Activated CD8-positive, alpha-beta memory T cell treated with anti-CD3 and anti-CD28 coated beads, Interleukin-2, amount 50 U/mL, for 24 hours (primary cell): ENCODE measurements at regions not wholly inside any gene's neighbourhood (a gene's known extent, or its start where the extent isn't known, plus 50 kb on each side); places are given as distances from the start of the nearest gene placed in this dataset.
"Not testable (repeated sequence)": the region's sequence is repeated elsewhere in the genome, so short reads cannot be mapped to it uniquely, and the experiment has no call there.

Experiments used
- DNase-seq: peaks from one replicate; pipeline ENCODE4 v3.0.0-alpha.2; 2020; ENCODE audit errors: extremely low read depth

- no peak for DNase-seq
Observed at GRCh38 chr15:98326804-98327203, 321.5 kb upstream of the IGF1R start.

- no peak for DNase-seq
Observed at GRCh38 chr15:98330258-98330657, 318.1 kb upstream of the IGF1R start.

DNA sequence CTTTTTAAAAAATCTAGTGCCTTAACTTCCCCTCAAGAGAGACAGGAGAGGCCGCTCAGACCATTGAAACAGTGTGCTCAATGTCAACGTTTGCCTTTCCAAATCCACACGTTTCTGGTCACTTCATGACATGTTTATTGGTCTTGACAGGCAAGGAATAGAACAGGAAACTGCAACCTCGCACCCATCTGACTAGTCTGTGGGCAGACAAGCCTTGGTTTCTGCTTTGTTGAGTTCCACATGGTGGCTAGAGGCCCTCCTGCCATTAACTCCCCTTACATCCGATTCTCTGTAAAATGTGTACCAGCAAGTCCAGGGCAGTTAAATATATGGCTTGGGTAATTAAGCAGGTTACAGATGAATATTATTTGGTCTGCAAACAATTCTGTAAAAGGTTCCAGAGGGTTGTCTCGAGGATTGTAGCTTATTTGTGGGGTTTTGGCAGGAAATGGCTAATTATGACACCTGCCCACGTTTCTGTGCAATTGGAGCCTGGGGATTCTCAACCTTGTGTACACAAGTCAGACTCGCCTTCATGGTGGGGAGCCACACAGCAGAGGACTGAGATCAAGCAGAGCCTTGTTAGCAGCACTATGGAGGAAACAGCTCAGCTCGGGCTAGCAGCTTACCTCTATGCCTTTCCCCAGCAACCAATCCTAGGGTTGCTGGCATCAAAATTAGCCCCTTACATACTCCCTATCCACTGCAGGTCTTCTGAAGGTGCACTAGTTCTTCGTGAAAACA is 317.5 kb upstream of the IGF1R start:
- DNase-seq, result no peak

DNA sequence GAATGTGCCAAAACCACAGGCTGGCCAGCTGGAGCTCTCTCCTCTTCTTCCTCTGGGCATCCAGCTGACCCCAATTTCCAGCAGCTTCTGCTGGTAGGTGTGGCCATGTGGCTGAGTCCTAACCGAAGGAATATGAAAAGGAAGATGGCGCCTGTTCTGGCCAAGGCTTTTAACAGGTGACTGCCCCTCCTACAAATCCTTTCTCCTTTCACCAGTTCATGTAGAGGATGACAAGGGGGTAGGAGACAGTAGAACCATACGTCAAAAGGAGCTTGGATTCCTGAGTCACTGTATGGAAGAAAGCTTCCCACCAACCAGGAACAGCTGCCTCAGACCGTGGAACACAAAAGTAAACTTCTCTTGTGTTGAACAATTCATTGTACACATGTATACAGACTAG is 316.7 kb upstream of the IGF1R start:
- no peak for DNase-seq

DNA sequence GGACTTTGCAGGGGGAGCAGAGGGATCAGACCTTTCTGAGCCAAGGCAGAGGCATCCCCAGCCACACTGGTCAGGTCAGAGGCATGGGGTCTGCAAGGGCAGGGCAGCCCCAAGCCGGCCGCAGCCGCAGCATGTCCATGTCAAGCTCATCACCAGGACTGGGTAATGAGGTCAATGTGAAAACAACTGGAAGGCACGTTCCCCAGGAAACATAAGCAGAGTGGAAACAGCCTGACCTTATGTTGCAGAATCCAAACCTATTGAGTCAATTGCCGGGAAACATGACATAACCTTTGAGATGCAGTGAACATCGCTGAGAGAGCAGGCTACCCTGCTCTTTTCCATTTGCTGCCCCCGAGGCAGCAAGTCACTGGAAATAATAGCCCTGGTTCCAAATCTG is 315.1 kb upstream of the IGF1R start:
- no peak for DNase-seq

- no peak for DNase-seq
Observed at GRCh38 chr15:98342911-98343310, 305.4 kb upstream of the IGF1R start.

DNA sequence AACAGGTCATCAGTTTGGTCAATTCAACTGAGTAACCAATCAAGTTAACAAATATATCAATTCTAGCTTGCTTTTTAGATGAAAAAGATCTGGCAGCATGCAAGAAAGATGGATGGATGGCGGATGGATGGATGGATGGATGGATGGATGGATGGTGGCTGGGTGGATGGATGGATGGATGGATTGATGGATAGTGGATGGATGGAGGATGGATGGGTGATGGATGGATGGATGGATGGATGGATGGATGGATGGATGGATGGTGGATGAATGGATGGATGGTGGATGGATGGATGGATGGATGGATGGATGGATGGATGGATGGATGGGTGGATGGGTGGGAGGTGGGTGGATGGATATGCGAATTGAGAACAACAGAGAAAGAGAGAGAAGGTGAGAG is 303.7 kb upstream of the IGF1R start:
- no peak for DNase-seq

GRCh38 chr15:98347001-98347400 is 301.3 kb upstream of the IGF1R start:
- DNase-seq, result no peak

- DNase-seq, result no peak
Observed at GRCh38 chr15:98347866-98348265, 300.5 kb upstream of the IGF1R start.

- DNase-seq, result no peak
Observed at GRCh38 chr15:98350276-98350675, 298.1 kb upstream of the IGF1R start.

- DNase-seq, result not testable (repeated sequence)
Observed at GRCh38 chr15:98358274-98358673, 290.1 kb upstream of the IGF1R start.

- DNase-seq, result no peak
Observed at GRCh38 chr15:98358971-98359370, 289.4 kb upstream of the IGF1R start.

DNA sequence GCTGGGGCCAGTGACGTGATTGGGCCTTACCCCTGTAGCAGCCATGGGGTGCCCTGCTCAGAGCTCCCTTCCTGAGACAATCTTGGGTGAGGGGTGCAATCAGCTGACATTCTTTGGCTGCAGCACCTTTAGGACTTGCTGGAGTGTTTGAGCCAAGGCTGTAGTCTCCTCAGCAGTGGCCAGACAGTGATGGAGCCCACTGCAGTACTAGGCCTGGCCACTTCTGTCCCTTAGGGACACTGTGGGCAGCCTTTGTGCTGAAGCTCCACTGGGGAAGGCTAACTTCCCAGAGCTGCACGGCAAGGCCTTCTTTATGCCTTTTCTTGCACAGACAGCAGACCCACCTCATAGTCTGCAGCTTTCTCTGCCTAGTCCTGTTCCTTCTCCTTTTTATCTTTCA is 284.9 kb upstream of the IGF1R start:
- no peak for DNase-seq

DNA sequence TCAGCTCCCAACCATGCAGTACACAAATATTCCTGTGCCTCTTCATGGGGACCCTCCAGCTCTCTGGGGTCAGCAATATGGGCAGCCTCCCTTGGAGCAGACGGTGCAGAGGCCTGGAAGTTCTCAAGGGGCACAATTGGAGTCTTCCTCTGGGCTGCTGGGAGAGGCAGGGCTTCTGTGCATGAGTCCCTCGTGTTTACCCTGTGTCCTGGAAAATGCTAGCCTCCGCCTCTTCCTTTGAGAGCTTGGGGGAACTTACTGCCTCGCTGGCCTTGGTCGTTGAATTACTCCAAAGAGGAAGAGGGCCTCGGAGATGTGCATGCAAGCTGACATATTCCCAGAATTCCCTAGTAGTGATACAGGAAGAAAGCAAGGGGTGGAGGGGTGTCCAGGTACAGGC is 284.4 kb upstream of the IGF1R start:
- no peak for DNase-seq

DNA sequence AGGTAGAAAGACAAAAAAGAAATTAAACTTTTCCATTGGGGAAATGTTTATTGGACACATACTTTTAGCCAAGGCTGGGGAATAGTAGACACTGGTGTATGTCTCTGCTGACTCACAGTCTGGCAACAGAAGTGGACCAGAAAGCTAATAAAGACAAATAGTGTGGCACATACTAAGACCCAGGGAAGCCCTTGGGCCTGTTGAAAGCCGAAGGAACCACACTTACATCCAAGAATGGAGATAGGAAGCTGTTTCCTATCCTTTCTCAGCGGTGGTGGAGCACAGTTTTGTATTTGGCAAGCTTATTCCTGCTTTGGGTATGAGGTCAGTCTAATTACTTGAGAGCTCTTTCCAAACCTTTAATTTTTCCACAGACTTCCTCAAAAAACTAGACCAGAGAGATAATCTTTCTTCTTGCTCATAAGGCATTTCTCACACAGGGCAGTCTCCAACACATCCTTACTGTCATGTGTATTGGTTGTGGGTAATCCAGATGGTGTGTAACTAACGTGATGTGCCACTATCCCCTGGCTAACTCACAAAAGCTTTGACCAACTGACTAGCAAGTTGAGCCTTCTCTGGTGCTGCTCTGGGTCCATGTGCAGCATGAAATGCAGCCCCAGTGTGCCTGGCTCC is 279.1 kb upstream of the IGF1R start:
- DNase-seq, result no peak

DNA sequence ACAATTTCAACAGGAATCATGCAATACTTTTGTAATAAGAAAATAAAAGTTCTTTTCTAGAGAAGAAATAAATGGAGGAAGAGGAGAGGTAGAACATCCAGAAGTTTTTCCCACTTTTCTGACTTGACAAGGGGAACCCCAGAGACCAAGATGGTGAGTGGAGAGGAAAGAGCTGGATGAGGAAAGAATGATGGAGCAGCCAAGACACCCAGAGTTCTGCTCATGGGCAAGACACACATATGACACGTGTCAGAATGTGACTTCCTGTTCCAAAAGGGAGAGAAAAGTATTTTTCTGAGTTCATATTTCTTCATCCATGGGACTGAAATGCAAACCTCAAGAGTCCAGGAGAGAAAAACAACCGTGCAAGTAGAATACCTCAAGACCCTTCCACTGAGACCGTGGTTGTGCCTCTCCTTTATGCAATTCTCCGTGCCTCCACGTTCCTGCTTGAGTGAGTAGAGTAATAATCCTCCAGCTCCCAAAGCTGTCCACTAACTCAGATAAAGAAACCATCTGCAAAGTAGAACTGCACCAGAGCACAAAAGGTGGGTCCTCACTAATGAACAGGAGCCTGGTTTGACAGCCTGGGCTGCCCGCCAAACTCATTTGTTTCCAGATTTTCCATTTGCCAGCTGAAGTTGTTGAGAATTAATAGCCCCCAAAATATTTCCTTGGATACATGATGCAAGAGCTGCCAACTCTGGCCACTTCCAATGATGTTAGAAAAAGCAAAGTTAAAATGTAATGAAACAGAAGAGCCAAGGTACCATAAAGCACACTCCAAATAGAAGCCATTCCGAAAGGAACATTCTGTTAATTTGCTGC is 272.6 kb upstream of the IGF1R start:
- no peak for DNase-seq

- DNase-seq, result no peak
Observed at GRCh38 chr15:98380721-98381120, 267.6 kb upstream of the IGF1R start.

DNA sequence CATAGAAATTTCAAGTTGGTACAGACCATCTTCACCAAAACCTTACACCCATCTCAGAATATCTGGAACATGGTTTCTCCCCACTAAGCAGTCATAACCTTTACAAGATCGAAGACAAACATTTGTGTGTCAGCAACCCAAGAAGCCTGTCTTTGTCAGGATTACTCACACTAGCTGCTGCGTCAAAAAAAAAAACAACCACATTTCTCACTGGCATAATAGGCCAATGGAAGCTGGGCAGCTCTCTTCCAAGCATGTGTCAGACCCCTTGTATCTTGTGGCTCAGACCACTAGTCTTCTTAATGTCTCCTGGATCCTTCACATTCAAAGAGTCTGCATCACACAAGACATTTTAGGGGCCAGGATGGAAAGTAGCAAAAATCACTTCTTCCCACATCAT is 266.9 kb upstream of the IGF1R start:
- DNase-seq, result no peak

GRCh38 chr15:98382139-98382538 is 266.2 kb upstream of the IGF1R start:
- DNase-seq, result no peak

- DNase-seq, result no peak
Observed at GRCh38 chr15:98383571-98383970, 264.8 kb upstream of the IGF1R start.

DNA sequence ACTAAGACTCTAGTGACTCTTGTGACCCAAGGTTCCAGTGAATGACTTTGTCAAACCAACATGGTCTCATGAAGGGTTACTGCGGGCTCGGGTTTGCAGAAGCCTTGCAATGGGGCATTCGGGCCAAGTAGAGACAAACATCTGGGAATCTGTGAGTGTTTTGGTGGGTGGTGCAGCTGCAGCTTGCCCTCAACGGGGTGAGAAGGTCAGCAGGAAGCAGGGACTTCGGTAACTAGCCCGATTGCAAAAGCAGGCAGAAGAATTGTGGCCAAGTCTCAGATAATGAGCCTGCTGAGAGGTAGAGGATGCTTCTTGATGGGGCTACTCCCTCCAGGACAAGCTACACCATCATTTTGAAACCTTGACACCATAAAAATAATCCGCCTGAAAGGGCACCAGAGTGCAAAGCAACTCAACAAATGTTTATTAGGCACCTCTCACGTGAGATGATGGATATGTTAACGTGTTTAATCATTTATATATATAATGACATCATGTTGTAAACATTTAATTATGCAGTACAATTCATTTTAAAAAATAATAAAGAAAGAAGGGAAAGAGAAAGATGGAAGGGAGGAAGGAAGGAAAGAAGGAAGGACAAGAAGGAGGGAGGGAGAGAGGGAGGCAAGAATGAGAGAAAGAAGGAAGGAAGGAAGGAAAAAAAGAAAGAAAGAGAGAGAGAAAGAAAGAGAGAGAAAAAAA is 263.9 kb upstream of the IGF1R start:
- DNase-seq, result no peak

GRCh38 chr15:98385752-98386381 is 262.5 kb upstream of the IGF1R start:
- no peak for DNase-seq
